IMR-90 (cell line): ENCODE measurements at regions not wholly inside any gene's neighbourhood (a gene's known extent, or its start where the extent isn't known, plus 50 kb on each side); places are given as distances from the start of the nearest gene placed in this dataset.

Source experiments
- ATAC-seq: fragments of 200-7000 bp; cut with Tn5 transposase; 2 replicates; pipeline ENCODE4 v1.9.1; 2020; ENCODE audit warnings: low read depth, mild to moderate bottlenecking, moderate library complexity
- BruUV-seq: library from RNA; stranded (reverse); fragments of 400-500 nt; replicated peaks from 2 replicates; lab custom pipeline; 2021; lab: Mats Ljungman, UMichigan
- CTCF ChIA-PET: fragments of 300-600 bp; formaldehyde crosslinking; extraction: SDS; loops from one replicate; lab custom pipeline; 2021; ENCODE audit warnings: antibody characterized with exemption; lab: Yijun Ruan, JAX
- POLR2A ChIA-PET: fragments of 300-600 bp; sonication (Branson Sonifier 250); formaldehyde crosslinking; loops from one replicate; lab custom pipeline; 2022; ENCODE audit warnings: antibody characterized with exemption; ENCODE audit not compliant: unreplicated experiment; lab: Charles Lee
- DNase-seq: peaks from one replicate; pipeline ENCODE4 v3.0.0; 2013
- H2AFZ ChIP-seq: replicated peaks from 2 replicates; pipeline ENCODE3; 2013; ENCODE audit warnings: low read length, mild to moderate bottlenecking; ENCODE audit not compliant: poor library complexity
- H2AK5ac ChIP-seq: 2 replicates; pipeline ENCODE4 v1.6.1; 2013; ENCODE audit warnings: low read depth, low read length, inconsistent platforms
- H2AK9ac ChIP-seq: replicated peaks from 2 replicates; pipeline ENCODE3; 2013; ENCODE audit warnings: mild to moderate bottlenecking, low read depth, low read length, moderate library complexity; ENCODE audit not compliant: poor library complexity
- H2BK120ac ChIP-seq: 2 replicates; pipeline ENCODE4 v1.6.1; 2013; ENCODE audit warnings: low read depth, low read length, inconsistent platforms
- H2BK15ac ChIP-seq: 3 replicates; pipeline ENCODE4 v1.6.1; 2013; ENCODE audit warnings: low read depth, low read length, inconsistent platforms
- H2BK20ac ChIP-seq: 2 replicates; pipeline ENCODE4 v1.6.1; 2013; ENCODE audit warnings: low read depth, mild to moderate bottlenecking, inconsistent platforms, low read length, moderate library complexity
- H2BK5ac ChIP-seq: 2 replicates; pipeline ENCODE4 v1.6.1; 2013; ENCODE audit warnings: mild to moderate bottlenecking, low read depth, low read length, inconsistent platforms; ENCODE audit not compliant: poor library complexity, severe bottlenecking
- H3K14ac ChIP-seq: replicated peaks from 2 replicates; pipeline ENCODE4 v1.6.1; 2013; ENCODE audit warnings: low read depth, low read length, inconsistent platforms
- H3K18ac ChIP-seq: 2 replicates; pipeline ENCODE4 v1.6.1; 2013; ENCODE audit warnings: low read depth, low read length, control low read depth
- H3K23ac ChIP-seq: 2 replicates; pipeline ENCODE4 v1.6.1; 2013; ENCODE audit warnings: low read depth, low read length, inconsistent platforms
- H3K27ac ChIP-seq: 2 replicates; pipeline ENCODE4 v1.5.1; 2013; ENCODE audit warnings: mild to moderate bottlenecking, control low read depth, low read length; ENCODE audit not compliant: insufficient read depth
- H3K27me3 ChIP-seq: 2 replicates; pipeline ENCODE4 v1.6.1; 2013; ENCODE audit warnings: low read length; ENCODE audit not compliant: control insufficient read depth, insufficient read depth
- H3K36me3 ChIP-seq: 2 replicates; pipeline ENCODE4 v1.6.1; 2013; ENCODE audit warnings: low read length, mixed read lengths; ENCODE audit not compliant: control insufficient read depth, insufficient read depth
- H3K4ac ChIP-seq: 2 replicates; pipeline ENCODE4 v1.6.1; 2013; ENCODE audit warnings: low read depth, low read length, inconsistent platforms
- H3K4me1 ChIP-seq: 2 replicates; pipeline ENCODE4 v1.6.1; 2013; ENCODE audit warnings: low read length, mixed read lengths; ENCODE audit not compliant: control insufficient read depth, insufficient read depth
- H3K4me2 ChIP-seq: 2 replicates; pipeline ENCODE4 v1.6.1; 2013; ENCODE audit warnings: low read depth, mild to moderate bottlenecking, control low read depth, low read length, moderate library complexity
- H3K4me3 ChIP-seq: 2 replicates; pipeline ENCODE4 v1.5.1; 2013; ENCODE audit warnings: low read depth, mild to moderate bottlenecking, control low read depth, low read length, moderate library complexity; ENCODE audit not compliant: insufficient read depth
- H3K56ac ChIP-seq: 2 replicates; pipeline ENCODE4 v1.6.1; 2013; ENCODE audit warnings: low read length, inconsistent platforms; ENCODE audit not compliant: insufficient read depth; ENCODE audit errors: extremely low read depth
- H3K79me1 ChIP-seq, 2 experiments: 2 replicates each; pipeline ENCODE4 v1.6.1; 2013; ENCODE audit warnings: low read length in 2 of 2, inconsistent platforms in 1 of 2, low read depth in 1 of 2
- H3K9ac ChIP-seq: 2 replicates; pipeline ENCODE4 v1.6.1; 2013; ENCODE audit warnings: low read depth, low read length, control low read depth
- H3K9me1 ChIP-seq: 2 replicates; pipeline ENCODE4 v1.6.1; 2013; ENCODE audit warnings: low read length, inconsistent platforms; ENCODE audit not compliant: insufficient read depth
- H3K9me3 ChIP-seq: 2 replicates; pipeline ENCODE4 v1.6.1; 2013; ENCODE audit warnings: low read length; ENCODE audit not compliant: control insufficient read depth, insufficient read depth
- H4K20me1 ChIP-seq: 2 replicates; pipeline ENCODE4 v1.6.1; 2013; ENCODE audit warnings: low read length, inconsistent platforms; ENCODE audit not compliant: insufficient read depth
- H4K5ac ChIP-seq: 2 replicates; pipeline ENCODE4 v1.6.1; 2013; ENCODE audit warnings: mild to moderate bottlenecking, low read depth, low read length, control low read depth
- H4K8ac ChIP-seq, 2 experiments: 2 replicates each; pipeline ENCODE4 v1.6.1; 2013; ENCODE audit warnings: low read depth in 2 of 2, low read length in 2 of 2, control low read depth in 1 of 2, inconsistent platforms in 1 of 2
- H4K91ac ChIP-seq: 2 replicates; pipeline ENCODE4 v1.6.1; 2013; ENCODE audit warnings: low read depth, low read length, inconsistent platforms; ENCODE audit not compliant: insufficient read depth
- BHLHE40 ChIP-seq: fragments of 150-350 bp; IDR thresholded peaks from 2 replicates; pipeline ENCODE4 v1.6.1; 2016; ENCODE audit warnings: mild to moderate bottlenecking, low read depth, low read length
- CEBPB ChIP-seq: IDR thresholded peaks from 2 replicates; pipeline ENCODE4 v1.6.1; 2012; ENCODE audit warnings: low read depth, low read length, improper control_type of control experiment
- CTCF ChIP-seq: conservative IDR thresholded peaks from 2 replicates; pipeline ENCODE4 v1.5.1; 2012; ENCODE audit warnings: mild to moderate bottlenecking, low read depth, low read length, improper control_type of control experiment
- MAFK ChIP-seq: IDR thresholded peaks from 2 replicates; pipeline ENCODE4 v1.6.1; 2012; ENCODE audit warnings: low read depth, low read length, improper control_type of control experiment
- RAD21 ChIP-seq: IDR thresholded peaks from 2 replicates; pipeline ENCODE4 v1.6.1; 2012; ENCODE audit warnings: low read length, improper control_type of control experiment
- SMC3 ChIP-seq: fragments of 150-350 bp; IDR thresholded peaks from 2 replicates; pipeline ENCODE4 v1.6.1; 2016; ENCODE audit warnings: low read depth, mild to moderate bottlenecking, antibody characterized with exemption, low read length, moderate library complexity
- USF2 ChIP-seq: fragments of 150-350 bp; IDR thresholded peaks from 2 replicates; pipeline ENCODE4 v1.6.1; 2017; ENCODE audit warnings: mild to moderate bottlenecking, antibody characterized with exemption, low read length, low read depth
- WGBS, 2 experiments: methylation state at CpG; one replicate each; pipeline versions ENCODE4 v1.1.5 to v1.1.7; 2013; ENCODE audit warnings: missing lambda C conversion rate in 2 of 2; ENCODE audit not compliant: insufficient read length in 1 of 2; ENCODE audit errors: extremely low coverage in 2 of 2; 5-methylcytosine and 5-hydroxymethylcytosine counted together
- dilution Hi-C: fragments of 300-500 bp; cut with HindIII; formaldehyde crosslinking; loops from one replicate; pipeline ENCODE4 v1.14.3; 2018; ENCODE audit warnings: low sequenced_read_pairs; ENCODE audit not compliant: unreplicated experiment
- in situ Hi-C: fragments of 300-500 bp; cut with MboI; formaldehyde crosslinking; loops from 3 replicates; pipeline ENCODE4 v1.14.3; 2019; ENCODE audit warnings: low sequenced_read_pairs, inconsistent platforms, mixed read lengths
- intact Hi-C: fragments of 100-400 bp; cut with micrococcal nuclease; formaldehyde crosslinking; loops from 2 replicates; pipeline ENCODE4 v1.10.0; 2022

- Histone ChIP-seq H4K5ac (no peak overlapping the region), H3K18ac (no peak overlapping the region), H3K79me1 (no peaks in the 10 kb centered on the region), H3K4me1 (no peaks in the 10 kb centered on the region), H3K9ac (no peak overlapping the region), H3K56ac (no peak overlapping the region), H3K4me2 (no peak overlapping the region), H3K14ac (no peak overlapping the region), H3K23ac (no peak overlapping the region), H2BK15ac (no peak overlapping the region), H2AFZ (no peak overlapping the region), H2AK9ac (no peak overlapping the region), H3K4ac (no peak overlapping the region), H3K27me3 (no peaks in the 10 kb centered on the region), H2BK5ac (no peak overlapping the region), H3K9me1 (no peaks in the 10 kb centered on the region), H4K20me1 (no peaks in the 10 kb centered on the region), H3K36me3 (no peaks in the 10 kb centered on the region), H2BK20ac (no peak overlapping the region), H4K91ac (no peak overlapping the region), H2BK120ac (no peak overlapping the region), H4K8ac (no peak overlapping the region), H3K4me3 (no peak overlapping the region), H2AK5ac (no peak overlapping the region), H3K27ac (no peak overlapping the region), H3K9me3 (no peaks in the 10 kb centered on the region)
- WGBS, 2 experiments, result no CpG with 5 or more reads among the region's 4 CpGs
- DNase-seq (no peak), ATAC-seq (no peak)
- dilution Hi-C loops, result no loop called here
- ChIA-PET POLR2A (no interaction called here), CTCF (interaction anchor here (2.3 kb wide), 1 partner anchor 13 kb away, joined by 9 read pairs; no protein-coding TSS in a partner anchor)
- BruUV-seq, result no TSS peak
- in situ Hi-C loops, result no loop called here
- TF ChIP-seq RAD21 (no peak), SMC3 (no peak), CEBPB (no peak), MAFK (no peak), CTCF (no peak), BHLHE40 (no peak), USF2 (no peak)
- intact Hi-C loops, result no loop called here
Observed at GRCh38 chr2:198327526-198327925, 523.1 kb downstream of the PLCL1 start.
